ENCODE measurements at regions not wholly inside any gene's neighbourhood (a gene's known extent, or its start where the extent isn't known, plus 50 kb on each side); places are given as distances from the start of the nearest gene placed in this dataset.

GRCh38 chr12:24561882-24562770 lies 386.8 kb downstream of the BCAT1 start:
- Histone ChIP-seq H3K27me3 (ENCODE audit: control insufficient read depth, insufficient read depth, low read length) (no peaks in the 10 kb centered on the region), H3K36me3 (ENCODE audit: control insufficient read depth, insufficient read depth, low read length) (no peaks in the 10 kb centered on the region), H3K4me3 (ENCODE audit: low read depth, low read length) (peak overlapping the region; percentile 87)
- TF ChIP-seq CTCF (IDR thresholded peaks at IDR 0.05; ENCODE audit: insufficient read depth, low read length, poor library complexity, severe bottlenecking) = no peak
- DNase-seq (ENCODE audit: low read depth) = no peak

- Histone ChIP-seq H3K4me3 (ENCODE audit: low read depth, low read length) (peak overlapping the region; percentile 87), H3K36me3 (ENCODE audit: control insufficient read depth, insufficient read depth, low read length) (no peaks in the 10 kb centered on the region), H3K27me3 (ENCODE audit: control insufficient read depth, insufficient read depth, low read length) (no peaks in the 10 kb centered on the region)
- DNase-seq (ENCODE audit: low read depth) = no peak
- no peak for TF ChIP-seq CTCF (IDR thresholded peaks at IDR 0.05; ENCODE audit: insufficient read depth, low read length, poor library complexity, severe bottlenecking)
Observed at GRCh38 chr12:24561411-24561871, 387.5 kb downstream of the BCAT1 start.

GRCh38 chr12:24560831-24561271 lies 388.1 kb downstream of the BCAT1 start:
- Histone ChIP-seq H3K36me3 (ENCODE audit: control insufficient read depth, insufficient read depth, low read length) (no peaks in the 10 kb centered on the region), H3K4me3 (ENCODE audit: low read depth, low read length) (peak overlapping the region; percentile 87), H3K27me3 (ENCODE audit: control insufficient read depth, insufficient read depth, low read length) (no peaks in the 10 kb centered on the region)
- TF ChIP-seq CTCF (IDR thresholded peaks at IDR 0.05; ENCODE audit: insufficient read depth, low read length, poor library complexity, severe bottlenecking) = no peak
- DNase-seq (ENCODE audit: low read depth) = no peak

DNA sequence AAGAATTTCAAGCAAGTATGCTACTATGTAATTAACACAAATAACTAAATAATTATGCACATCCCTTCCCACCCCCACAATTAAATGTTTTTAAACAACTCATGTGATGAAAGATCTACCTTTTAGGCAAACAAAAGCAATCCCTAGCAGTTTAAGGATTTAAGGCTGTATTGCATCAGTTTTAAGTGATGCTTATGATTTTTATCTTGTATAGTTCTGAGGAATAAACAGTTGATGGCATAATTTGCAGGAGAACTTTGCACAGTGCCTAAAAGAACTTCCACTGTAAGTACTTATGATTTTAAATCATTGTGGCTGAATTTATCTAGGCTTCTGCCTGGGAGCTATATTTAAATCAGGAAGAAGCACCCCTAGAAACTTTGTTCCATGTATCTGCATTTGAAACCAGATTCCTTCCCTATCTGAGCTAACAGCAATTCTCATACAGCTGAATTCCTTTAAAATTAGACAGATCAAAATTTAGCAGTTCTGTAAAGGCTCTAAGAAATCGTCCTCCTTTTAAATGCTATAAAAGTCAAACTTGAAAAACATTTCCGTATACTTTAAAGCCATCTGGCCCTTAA lies 388.6 kb downstream of the BCAT1 start:
- Histone ChIP-seq H3K36me3 (ENCODE audit: control insufficient read depth, insufficient read depth, low read length) (no peaks in the 10 kb centered on the region), H3K4me3 (ENCODE audit: low read depth, low read length) (no peak overlapping the region), H3K27me3 (ENCODE audit: control insufficient read depth, insufficient read depth, low read length) (no peaks in the 10 kb centered on the region)
- no peak for DNase-seq (ENCODE audit: low read depth)
- no peak for TF ChIP-seq CTCF (IDR thresholded peaks at IDR 0.05; ENCODE audit: insufficient read depth, low read length, poor library complexity, severe bottlenecking)

DNA sequence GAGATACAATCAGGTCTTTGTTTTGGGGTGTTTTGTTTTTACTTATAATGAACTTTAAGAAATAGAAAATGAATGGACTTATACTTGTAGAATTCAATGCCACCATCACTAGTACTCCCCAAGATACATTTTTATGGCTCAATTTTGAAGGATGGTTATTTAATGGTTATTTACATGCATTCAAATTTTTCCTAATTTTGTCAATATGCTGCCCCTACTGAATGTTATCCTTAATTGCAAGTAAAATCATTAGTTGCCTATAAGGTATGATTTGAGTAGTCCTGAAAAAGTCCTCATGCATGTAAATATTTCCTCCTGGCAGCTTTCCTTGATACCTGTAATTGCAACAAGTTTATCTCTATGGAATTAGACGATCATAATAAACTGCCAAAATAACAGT lies 391.2 kb downstream of the BCAT1 start:
- Histone ChIP-seq H3K36me3 (ENCODE audit: control insufficient read depth, insufficient read depth, low read length) (no peaks in the 10 kb centered on the region), H3K4me3 (ENCODE audit: low read depth, low read length) (no peak overlapping the region), H3K27me3 (ENCODE audit: control insufficient read depth, insufficient read depth, low read length) (no peaks in the 10 kb centered on the region)
- DNase-seq (ENCODE audit: low read depth) = no peak
- TF ChIP-seq CTCF (IDR thresholded peaks at IDR 0.05; ENCODE audit: insufficient read depth, low read length, poor library complexity, severe bottlenecking) = no peak

Data from kidney epithelial cell (primary cell).